ENCODE measurements at regions not wholly inside any gene's neighbourhood (a gene's known extent, or its start where the extent isn't known, plus 50 kb on each side); places are given as distances from the start of the nearest gene placed in this dataset.

DNA sequence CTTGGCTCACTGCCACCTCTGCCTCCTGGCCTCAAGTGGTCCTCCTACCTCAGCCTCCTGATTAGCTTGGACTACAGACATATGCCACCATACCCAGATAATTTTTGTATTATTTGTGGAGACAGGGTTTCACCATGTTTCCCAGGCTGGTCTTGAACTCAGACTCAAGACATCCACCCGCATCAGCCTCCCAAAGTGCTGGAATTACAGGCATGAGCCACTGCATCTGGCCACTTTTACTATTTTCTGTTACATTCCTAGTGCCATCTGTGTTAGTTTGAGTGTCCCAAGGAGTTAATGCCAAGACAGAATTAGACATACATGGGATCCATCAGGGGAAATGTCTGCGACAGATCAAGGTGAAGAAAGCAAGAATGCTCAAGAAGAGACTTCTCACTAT is 288.2 kb upstream of the CTSO start:
- DNase-seq (ENCODE audit: extremely low spot score) = no peak
- ChIA-PET POLR2A (no interaction called here), CTCF (interaction anchor here (1.2 to 2.2 kb wide), 2 partner anchors 9 to 10 kb away, joined by 3 to 6 read pairs; no protein-coding TSS in a partner anchor)
- TF ChIP-seq, protein P1, sequence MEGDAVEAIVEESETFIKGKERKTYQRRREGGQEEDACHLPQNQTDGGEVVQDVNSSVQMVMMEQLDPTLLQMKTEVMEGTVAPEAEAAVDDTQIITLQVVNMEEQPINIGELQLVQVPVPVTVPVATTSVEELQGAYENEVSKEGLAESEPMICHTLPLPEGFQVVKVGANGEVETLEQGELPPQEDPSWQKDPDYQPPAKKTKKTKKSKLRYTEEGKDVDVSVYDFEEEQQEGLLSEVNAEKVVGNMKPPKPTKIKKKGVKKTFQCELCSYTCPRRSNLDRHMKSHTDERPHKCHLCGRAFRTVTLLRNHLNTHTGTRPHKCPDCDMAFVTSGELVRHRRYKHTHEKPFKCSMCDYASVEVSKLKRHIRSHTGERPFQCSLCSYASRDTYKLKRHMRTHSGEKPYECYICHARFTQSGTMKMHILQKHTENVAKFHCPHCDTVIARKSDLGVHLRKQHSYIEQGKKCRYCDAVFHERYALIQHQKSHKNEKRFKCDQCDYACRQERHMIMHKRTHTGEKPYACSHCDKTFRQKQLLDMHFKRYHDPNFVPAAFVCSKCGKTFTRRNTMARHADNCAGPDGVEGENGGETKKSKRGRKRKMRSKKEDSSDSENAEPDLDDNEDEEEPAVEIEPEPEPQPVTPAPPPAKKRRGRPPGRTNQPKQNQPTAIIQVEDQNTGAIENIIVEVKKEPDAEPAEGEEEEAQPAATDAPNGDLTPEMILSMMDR (IDR thresholded peaks at IDR 0.05; ENCODE audit: control extremely low read depth, extremely low read depth, low read depth, missing control alignments) = no peak

- ChIA-PET CTCF (interaction anchor here (1.1 kb wide), 1 partner anchor 42 kb away, joined by 3 read pairs; no protein-coding TSS in a partner anchor), POLR2A (no interaction called here)
- DNase-seq (ENCODE audit: extremely low spot score) = no peak
- TF ChIP-seq, protein P1 (IDR thresholded peaks at IDR 0.05; ENCODE audit: control extremely low read depth, extremely low read depth, low read depth, missing control alignments) = no peak
Observed at GRCh38 chr4:156238171-156238570, 284.5 kb upstream of the CTSO start.

DNA sequence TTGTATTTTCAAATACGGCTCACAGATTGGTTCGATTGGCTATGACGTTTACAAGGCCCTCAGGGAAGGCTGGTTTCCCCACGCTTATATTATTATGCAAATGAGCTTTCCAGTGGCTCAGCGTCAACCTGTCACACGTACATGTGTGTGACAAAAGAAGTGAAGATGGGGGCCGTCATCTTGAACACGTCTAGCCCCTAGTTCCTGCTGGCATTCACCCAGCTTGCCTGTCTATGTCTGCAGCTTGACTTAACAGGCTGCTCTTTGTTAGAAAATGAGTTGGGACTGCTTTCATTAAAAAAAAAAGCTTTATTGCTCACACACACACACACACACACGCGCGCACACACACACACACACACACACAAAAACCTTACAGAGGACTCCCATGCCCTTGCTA is 283.6 kb upstream of the CTSO start:
- DNase-seq (ENCODE audit: extremely low spot score) = no peak
- ChIA-PET POLR2A (no interaction called here), CTCF (no interaction called here)
- TF ChIP-seq, protein P1 (IDR thresholded peaks at IDR 0.05; ENCODE audit: control extremely low read depth, extremely low read depth, low read depth, missing control alignments) = no peak

- TF ChIP-seq, protein P1 (IDR thresholded peaks at IDR 0.05; ENCODE audit: control extremely low read depth, extremely low read depth, low read depth, missing control alignments) = no peak
- DNase-seq (ENCODE audit: extremely low spot score) = no peak
- POLR2A ChIA-PET = no interaction called here
- CTCF ChIA-PET = no interaction called here
Observed at GRCh38 chr4:156230176-156230575, 276.5 kb upstream of the CTSO start.

GRCh38 chr4:156228676-156229075 is 275.0 kb upstream of the CTSO start:
- DNase-seq (ENCODE audit: extremely low spot score) = no peak
- ChIA-PET CTCF (no interaction called here), POLR2A (no interaction called here)
- TF ChIP-seq, protein P1 (IDR thresholded peaks at IDR 0.05; ENCODE audit: control extremely low read depth, extremely low read depth, low read depth, missing control alignments) = no peak

DNA sequence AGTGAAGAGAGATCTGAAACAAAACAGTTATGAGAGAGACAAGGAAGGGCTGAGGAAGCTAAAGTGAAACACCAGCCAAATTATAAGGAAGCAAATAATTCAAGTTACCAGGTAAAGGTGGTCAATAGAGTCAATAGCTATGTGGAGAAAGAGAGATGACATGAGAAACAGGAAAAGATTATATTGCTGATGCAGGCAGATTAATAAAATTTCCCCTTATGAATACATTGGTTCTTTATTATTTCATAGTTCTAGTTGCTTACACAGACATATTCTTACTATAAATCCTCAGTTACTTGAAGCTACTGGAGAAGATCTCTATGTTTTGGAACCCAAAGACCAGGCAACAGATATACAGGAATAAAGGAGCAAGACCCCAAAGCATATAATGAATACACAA is 273.7 kb upstream of the CTSO start:
- DNase-seq (ENCODE audit: extremely low spot score) = no peak
- CTCF ChIA-PET = interaction anchor here (1.7 kb wide), 1 partner anchor 253 kb away, joined by 3 read pairs; no protein-coding TSS in a partner anchor
- POLR2A ChIA-PET = no interaction called here
- TF ChIP-seq, protein P1 (IDR thresholded peaks at IDR 0.05; ENCODE audit: control extremely low read depth, extremely low read depth, low read depth, missing control alignments) = no peak

DNA sequence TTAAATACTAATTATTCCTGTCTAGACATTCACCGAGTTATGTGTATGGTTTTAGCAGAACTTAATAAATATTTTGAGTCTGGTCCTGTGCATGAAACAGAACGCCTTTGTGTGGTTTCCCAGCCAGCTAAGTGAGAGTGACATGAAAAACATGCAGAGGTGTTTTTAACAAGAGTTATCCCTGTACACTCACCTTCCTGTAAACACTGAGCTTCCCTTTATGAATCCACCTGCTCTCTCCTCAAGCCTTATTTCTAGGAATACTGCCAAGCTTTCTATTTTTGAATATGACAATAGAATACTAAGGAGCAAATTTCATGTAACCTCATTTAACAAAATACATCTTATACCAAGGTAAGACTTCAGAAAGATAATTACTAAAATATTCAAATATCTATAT is 270.3 kb upstream of the CTSO start:
- TF ChIP-seq, protein P1 (IDR thresholded peaks at IDR 0.05; ENCODE audit: control extremely low read depth, extremely low read depth, low read depth, missing control alignments) = no peak
- no peak for DNase-seq (ENCODE audit: extremely low spot score)
- ChIA-PET CTCF (interaction anchor here (0.7 to 1.0 kb wide), 2 partner anchors 27 to 45 kb away, joined by 3 to 4 read pairs; no protein-coding TSS in a partner anchor), POLR2A (no interaction called here)
